ENCODE measurements at regions not wholly inside any gene's neighbourhood (a gene's known extent, or its start where the extent isn't known, plus 50 kb on each side); places are given as distances from the start of the nearest gene placed in this dataset.

- TF ChIP-seq CTCF (IDR thresholded peaks at IDR 0.05) (no peak), POLR2A (IDR thresholded peaks at IDR 0.05) (no peak)
Measured at GRCh38 chr19:28731577-28731976, 481.4 kb downstream of the UQCRFS1 start.
